H1 (cell line): ENCODE measurements at regions not wholly inside any gene's neighbourhood (a gene's known extent, or its start where the extent isn't known, plus 50 kb on each side); places are given as distances from the start of the nearest gene placed in this dataset.

ENCODE experiments used
- ATF3 ChIP-seq: IDR thresholded peaks from 2 replicates; pipeline ENCODE4 v1.6.1; 2011; ENCODE audit warnings: low read depth, mild to moderate bottlenecking, low read length; ENCODE audit not compliant: insufficient read depth
- BRCA1 ChIP-seq: IDR thresholded peaks from 2 replicates; pipeline ENCODE4 v1.6.1; 2012; ENCODE audit warnings: low read depth, low read length, improper control_type of control experiment
- CTBP2 ChIP-seq: IDR thresholded peaks from 2 replicates; pipeline ENCODE4 v1.7.0; 2011; ENCODE audit warnings: borderline replicate concordance, mild to moderate bottlenecking, moderate library complexity, mixed read lengths, low read length; ENCODE audit not compliant: insufficient read depth, insufficient read length
- EGR1 ChIP-seq: IDR thresholded peaks from 2 replicates; pipeline ENCODE4 v1.6.1; 2011; ENCODE audit warnings: low read depth, low read length, borderline replicate concordance
- GABPA ChIP-seq: IDR thresholded peaks from 2 replicates; pipeline ENCODE4 v1.6.1; 2011; ENCODE audit warnings: mild to moderate bottlenecking, low read length, moderate library complexity, borderline replicate concordance; ENCODE audit not compliant: insufficient read depth
- HDAC6 ChIP-seq: IDR thresholded peaks from one replicate; pipeline ENCODE4 v1.7.1; 2012; ENCODE audit warnings: low read depth, mild to moderate bottlenecking, inconsistent platforms, low read length, moderate library complexity
- KDM1A ChIP-seq: fragments of 200-600, 300-600 bp; sonication (generic); IDR thresholded peaks from 2 replicates; pipeline ENCODE4 v1.7.1; 2016; ENCODE audit warnings: mild to moderate bottlenecking, low read length, borderline replicate concordance
- KDM4A ChIP-seq: IDR thresholded peaks from one replicate; pipeline ENCODE4 v1.7.1; 2012; ENCODE audit warnings: low read depth, mild to moderate bottlenecking, moderate library complexity, low read length, inconsistent platforms; ENCODE audit not compliant: severe bottlenecking
- RXRA ChIP-seq: IDR thresholded peaks from 2 replicates; pipeline ENCODE4 v1.6.1; 2011; ENCODE audit warnings: low read depth, mild to moderate bottlenecking, low read length, moderate library complexity; ENCODE audit not compliant: insufficient read depth
- SIN3A ChIP-seq, 2 experiments: IDR thresholded peaks in 1 of 2; conservative IDR thresholded peaks in 1 of 2; 2 replicates each; pipeline ENCODE4 v1.6.1; 2011 to 2012; ENCODE audit warnings: low read length in 2 of 2, improper control_type of control experiment in 1 of 2, low read depth in 1 of 2, mild to moderate bottlenecking in 1 of 2

GRCh38 chr21:28740125-28740524 is 252.6 kb downstream of the LTN1 start (continued):
- TF ChIP-seq EGR1 (no peak), GABPA (no peak), HDAC6 (no peak), KDM4A (no peak), CTBP2 (no peak), KDM1A (no peak), SIN3A (conservative IDR thresholded peaks at IDR 0.05 in 1 of 2, IDR thresholded peaks at IDR 0.05 in 1 of 2; ENCODE audit: low read depth in 1 of 2, low read length in 2 of 2) (no peak), ATF3 (no peak), RXRA (no peak), BRCA1 (no peak)
